Liver (tissue), 8 donors: ENCODE measurements at regions not wholly inside any gene's neighbourhood (a gene's known extent, or its start where the extent isn't known, plus 50 kb on each side); places are given as distances from the start of the nearest gene placed in this dataset.

Source experiments
- DNase-seq: peaks from one replicate; pipeline ENCODE4 v3.0.0-alpha.2; 2017; ENCODE audit warnings: low spot score
- H3K27ac ChIP-seq, 2 donors: one replicate each; pipeline ENCODE4 v1.7.0; 2013; ENCODE audit warnings: inconsistent platforms in 2 of 2, low read length in 2 of 2, control low read depth in 1 of 2, low read depth in 1 of 2, mild to moderate bottlenecking in 1 of 2
- H3K27me3 ChIP-seq, 4 donors: one replicate each; pipeline versions ENCODE4 v1.6.1 to v1.7.0; 2013; ENCODE audit warnings: low read length in 3 of 4, inconsistent platforms in 1 of 4, mild to moderate bottlenecking in 1 of 4, moderate library complexity in 1 of 4; ENCODE audit not compliant: control insufficient read depth in 4 of 4, insufficient read depth in 4 of 4
- H3K36me3 ChIP-seq, 4 donors: one replicate each; pipeline versions ENCODE4 v1.6.1 to v1.7.0; 2013; ENCODE audit warnings: low read length in 3 of 4, mild to moderate bottlenecking in 3 of 4, low read depth in 1 of 4, moderate library complexity in 1 of 4; ENCODE audit not compliant: control insufficient read depth in 4 of 4, insufficient read depth in 3 of 4
- H3K4me1 ChIP-seq, 4 donors: one replicate each; pipeline versions ENCODE4 v1.6.1 to v1.7.0; 2013; ENCODE audit warnings: low read length in 3 of 4, mild to moderate bottlenecking in 3 of 4, moderate library complexity in 1 of 4; ENCODE audit not compliant: control insufficient read depth in 4 of 4, insufficient read depth in 4 of 4
- H3K4me3 ChIP-seq, 3 donors: one replicate each; pipeline versions ENCODE4 v1.6.1 to v1.7.0; 2013; ENCODE audit warnings: low read length in 3 of 3, control low read depth in 1 of 3, low read depth in 1 of 3, mild to moderate bottlenecking in 1 of 3
- H3K9ac ChIP-seq, 2 donors: one replicate each; pipeline ENCODE4 v1.7.0; 2013; ENCODE audit warnings: low read length in 2 of 2, mild to moderate bottlenecking in 2 of 2, moderate library complexity in 2 of 2, control low read depth in 1 of 2, low read depth in 1 of 2
- H3K9me3 ChIP-seq, 4 donors: one replicate each; pipeline versions ENCODE4 v1.6.1 to v1.7.0; 2013; ENCODE audit warnings: low read length in 3 of 4; ENCODE audit not compliant: control insufficient read depth in 4 of 4
- ATF3 ChIP-seq: IDR thresholded peaks from 2 replicates; pipeline ENCODE4 v1.6.1; 2016; ENCODE audit warnings: antibody characterized with exemption
- CTCF ChIP-seq: fragments of 150-350 bp; IDR thresholded peaks from 2 replicates; pipeline ENCODE4 v1.5.1; 2017; ENCODE audit warnings: improper control_type of control experiment, low read depth, low read length; ENCODE audit not compliant: missing input control
- EGR1 ChIP-seq, 2 donors: IDR thresholded peaks; 2 replicates each; pipeline ENCODE4 v1.6.1; 2016 to 2018; ENCODE audit warnings: antibody characterized with exemption in 2 of 2, low read depth in 2 of 2
- FOXA1 ChIP-seq: IDR thresholded peaks from 2 replicates; pipeline ENCODE4 v1.6.1; 2016; ENCODE audit warnings: antibody characterized with exemption
- FOXA2 ChIP-seq: IDR thresholded peaks from 2 replicates; pipeline ENCODE4 v1.6.1; 2016; ENCODE audit warnings: antibody characterized with exemption
- GABPA ChIP-seq, 2 donors: IDR thresholded peaks in 1 of 2; conservative IDR thresholded peaks in 1 of 2; 2 replicates each; pipeline ENCODE4 v1.6.1; 2016; ENCODE audit warnings: antibody characterized with exemption in 2 of 2, mild to moderate bottlenecking in 1 of 2, moderate library complexity in 1 of 2
- HNF4A ChIP-seq, 2 donors: conservative IDR thresholded peaks; 2 replicates each; pipeline ENCODE4 v1.6.1; 2016; ENCODE audit warnings: antibody characterized with exemption in 2 of 2, mild to moderate bottlenecking in 2 of 2
- HNF4G ChIP-seq: IDR thresholded peaks from 2 replicates; pipeline ENCODE4 v1.6.1; 2016; ENCODE audit warnings: antibody characterized with exemption
- JUND ChIP-seq, 2 donors: IDR thresholded peaks; 2 replicates each; pipeline ENCODE4 v1.6.1; 2016; ENCODE audit warnings: antibody characterized with exemption in 2 of 2
- MAX ChIP-seq: IDR thresholded peaks from 2 replicates; pipeline ENCODE4 v1.6.1; 2016; ENCODE audit warnings: antibody characterized with exemption
- NR2F2 ChIP-seq: IDR thresholded peaks from 2 replicates; pipeline ENCODE4 v1.6.1; 2016; ENCODE audit warnings: antibody characterized with exemption
- RAD21 ChIP-seq, 2 donors: IDR thresholded peaks; 2 replicates each; pipeline ENCODE4 v1.6.1; 2016; ENCODE audit warnings: antibody characterized with exemption in 2 of 2, mild to moderate bottlenecking in 2 of 2
- REST ChIP-seq: IDR thresholded peaks from 2 replicates; pipeline ENCODE4 v1.6.1; 2016; ENCODE audit warnings: antibody characterized with exemption, mild to moderate bottlenecking
- RXRA ChIP-seq, 2 donors: IDR thresholded peaks; 2 replicates each; pipeline ENCODE4 v1.6.1; 2017 to 2018; ENCODE audit warnings: antibody characterized with exemption in 2 of 2, mild to moderate bottlenecking in 1 of 2
- SP1 ChIP-seq: IDR thresholded peaks from 2 replicates; pipeline ENCODE4 v1.6.1; 2018; ENCODE audit warnings: antibody characterized with exemption, mild to moderate bottlenecking
- TAF1 ChIP-seq: conservative IDR thresholded peaks from 2 replicates; pipeline ENCODE4 v1.6.1; 2016; ENCODE audit warnings: antibody characterized with exemption, mild to moderate bottlenecking
- YY1 ChIP-seq: IDR thresholded peaks from 2 replicates; pipeline ENCODE4 v1.6.1; 2016; ENCODE audit warnings: antibody characterized with exemption, mild to moderate bottlenecking
- WGBS: extraction: QIAGEN DNeasy Blood & Tissue Kit; methylation state at CpG from one replicate; pipeline ENCODE4 v1.1.7; 2013; 5-methylcytosine and 5-hydroxymethylcytosine counted together
- donor health status: healthy.
- donor health status: healthy.
- donor health status: healthy.
- donor health status: healthy.
- donor health status: healthy.

GRCh38 chr12:127237151-127237550 lies 1029.8 kb upstream of the TMEM132C start:
- no peak for TF ChIP-seq GABPA (IDR thresholded peaks at IDR 0.05 in 1 of 2, conservative IDR thresholded peaks at IDR 0.05 in 1 of 2)
- TF ChIP-seq EGR1 (IDR thresholded peaks at IDR 0.05; ENCODE audit: low read depth in 2 of 2), result no peak
- TF ChIP-seq NR2F2, result no peak
- TF ChIP-seq JUND (IDR thresholded peaks at IDR 0.05), result no peak
- TF ChIP-seq RAD21 (IDR thresholded peaks at IDR 0.05), result no peak
- no peak for TF ChIP-seq SP1
- TF ChIP-seq FOXA2, result no peak
- TF ChIP-seq RXRA (IDR thresholded peaks at IDR 0.05), result no peak
- no peak for TF ChIP-seq TAF1
- TF ChIP-seq HNF4G, result no peak
- no peak for TF ChIP-seq REST
- no peak for TF ChIP-seq CTCF
- no peak for TF ChIP-seq FOXA1
- no peak for TF ChIP-seq MAX
- TF ChIP-seq HNF4A (conservative IDR thresholded peaks at IDR 0.05), result no peak
- TF ChIP-seq ATF3, result no peak
- TF ChIP-seq YY1, result no peak
- Histone ChIP-seq H3K27ac (no peak overlapping the region), H3K27me3 (no peaks in the 10 kb centered on the region), H3K9me3 (no peaks in the 10 kb centered on the region), H3K4me1 (peaks cover 8 to 24% (median 21%) of the 10 kb centered on the region in 4 donors), H3K36me3 (no peaks in the 10 kb centered on the region), H3K9ac (no peak overlapping the region), H3K4me3 (no peak overlapping the region)
- WGBS, result 91% methylated on average over 9 of the region's 9 CpGs
- no peak for DNase-seq

GRCh38 chr12:127238107-127238506 lies 1028.9 kb upstream of the TMEM132C start:
- Histone ChIP-seq H3K9ac (no peak overlapping the region), H3K36me3 (no peaks in the 10 kb centered on the region), H3K27ac (no peak overlapping the region), H3K4me3 (no peak overlapping the region), H3K4me1 (peaks cover 8 to 25% (median 21%) of the 10 kb centered on the region in 4 donors), H3K27me3 (no peaks in the 10 kb centered on the region), H3K9me3 (no peaks in the 10 kb centered on the region)
- TF ChIP-seq GABPA (IDR thresholded peaks at IDR 0.05 in 1 of 2, conservative IDR thresholded peaks at IDR 0.05 in 1 of 2), result no peak
- TF ChIP-seq JUND (IDR thresholded peaks at IDR 0.05), result no peak
- TF ChIP-seq MAX, result no peak
- TF ChIP-seq RXRA (IDR thresholded peaks at IDR 0.05), result no peak
- TF ChIP-seq HNF4G, result no peak
- no peak for TF ChIP-seq RAD21 (IDR thresholded peaks at IDR 0.05)
- no peak for TF ChIP-seq CTCF
- DNase-seq, result no peak
- WGBS, result 95% methylated on average over 4 of the region's 4 CpGs
